SK-N-SH (cell line): ENCODE measurements at regions not wholly inside any gene's neighbourhood (a gene's known extent, or its start where the extent isn't known, plus 50 kb on each side); places are given as distances from the start of the nearest gene placed in this dataset.

Experiments
- CTCF ChIP-seq: fragments of 200-600 bp; sonication (generic); IDR thresholded peaks from 2 replicates; pipeline ENCODE4 v1.6.1; 2017; ENCODE audit warnings: antibody characterized with exemption, mild to moderate bottlenecking, moderate library complexity
- EP300 ChIP-seq, 2 experiments: IDR thresholded peaks; 2 replicates each; pipeline versions ENCODE4 v1.4.0 to v1.6.1; 2012; ENCODE audit warnings: borderline replicate concordance in 1 of 2, low read depth in 1 of 2, low read length in 1 of 2
- FOXM1 ChIP-seq: IDR thresholded peaks from 2 replicates; pipeline ENCODE4 v1.4.0; 2012; ENCODE audit warnings: low read depth, mild to moderate bottlenecking
- MAX ChIP-seq: IDR thresholded peaks from 2 replicates; pipeline ENCODE4 v1.4.0; 2012; ENCODE audit warnings: low read depth
- RCOR1 ChIP-seq: fragments of 150-350 bp; IDR thresholded peaks from 2 replicates; pipeline ENCODE4 v1.6.1; 2017; ENCODE audit warnings: antibody characterized with exemption, low read length
- TAF1 ChIP-seq: IDR thresholded peaks from 2 replicates; pipeline ENCODE4 v1.6.1; 2012; ENCODE audit warnings: low read depth, mild to moderate bottlenecking, low read length, moderate library complexity, borderline replicate concordance

- no peak for TF ChIP-seq FOXM1
- no peak for TF ChIP-seq MAX
- no peak for TF ChIP-seq CTCF
- TF ChIP-seq TAF1 = no peak
- no peak for TF ChIP-seq EP300 (IDR thresholded peaks at IDR 0.05; ENCODE audit: borderline replicate concordance in 1 of 2, low read depth in 1 of 2, low read length in 1 of 2)
- TF ChIP-seq RCOR1 = no peak
Observed at GRCh38 chr2:83650161-83650560, 808.9 kb downstream of the SUCLG1 start.
